SK-MEL-5 (cell line): ENCODE measurements at regions not wholly inside any gene's neighbourhood (a gene's known extent, or its start where the extent isn't known, plus 50 kb on each side); places are given as distances from the start of the nearest gene placed in this dataset.
"Not testable (repeated sequence)": the region's sequence is repeated elsewhere in the genome, so short reads cannot be mapped to it uniquely, and the experiment has no call there.

Experiments used
- DNase-seq: peaks from one replicate; pipeline ENCODE4 v3.0.0-alpha.2; 2016; ENCODE audit warnings: low read depth, low spot score
- in situ Hi-C: cut with HindIII; loops from 2 replicates; pipeline ENCODE4 v1.10.0; 2016; ENCODE audit warnings: low sequenced_read_pairs, high pct_unique_total_duplicates, low pct_unique_long_range_greater_than_20kb

DNA sequence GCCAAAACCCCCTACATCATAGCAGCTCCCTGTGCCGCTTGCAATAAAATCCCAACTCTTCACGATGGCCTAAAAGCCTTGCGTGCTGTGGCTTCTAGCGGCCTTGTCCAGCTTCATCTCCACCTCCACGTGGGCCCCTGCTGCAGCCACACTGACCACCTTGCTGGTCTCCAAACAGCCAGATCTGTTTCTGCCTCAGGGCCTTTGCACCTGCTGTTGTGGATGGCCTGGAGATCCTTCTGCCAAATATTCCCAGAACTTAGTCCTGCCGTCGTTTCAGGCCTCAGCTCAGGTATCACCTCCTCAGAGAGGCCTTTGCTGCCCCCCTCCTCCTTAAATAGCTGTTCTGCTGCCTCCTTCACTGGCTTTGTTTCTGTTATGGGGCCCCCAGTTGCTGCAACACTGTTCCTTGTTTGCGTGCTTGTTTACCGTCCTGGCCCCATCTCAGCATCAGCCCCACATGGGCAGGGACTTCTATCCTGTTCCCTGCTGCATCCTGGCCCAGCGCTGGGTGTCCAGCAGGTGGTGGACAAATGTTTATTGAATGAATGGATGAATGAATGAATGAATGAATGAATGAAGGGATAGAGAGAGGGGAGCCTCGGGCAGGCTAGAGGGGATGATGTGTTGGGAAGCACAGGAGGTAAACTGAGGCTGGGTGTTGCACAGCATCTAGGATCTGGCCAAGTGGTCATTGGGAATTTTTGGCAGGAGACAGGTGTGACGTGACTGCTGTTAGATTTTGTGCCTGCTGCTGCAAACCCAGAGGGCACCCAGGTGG is 171.0 kb upstream of the GSE1 start:
- in situ Hi-C loops = no loop called here
- no peak for DNase-seq

DNA sequence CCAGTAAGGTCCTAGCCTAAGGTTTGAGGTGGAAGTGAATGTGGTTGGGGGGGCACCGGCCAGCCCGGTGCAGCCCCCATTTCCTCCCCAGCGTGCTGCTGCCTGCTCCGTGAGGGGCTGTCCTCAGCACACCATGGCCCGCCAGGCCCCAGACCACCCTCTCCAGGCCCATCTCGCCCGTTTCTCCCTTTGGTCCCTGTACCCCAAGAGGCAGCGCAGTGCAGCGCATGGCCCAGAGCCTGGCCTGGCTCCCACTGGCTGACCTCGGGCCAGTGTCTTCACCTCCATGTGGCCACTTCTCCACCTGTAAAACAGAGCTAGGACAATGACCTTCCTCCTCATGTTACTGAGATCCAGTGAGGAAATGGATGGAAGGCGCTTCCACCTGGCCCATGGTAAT is 170.0 kb upstream of the GSE1 start:
- in situ Hi-C loops = no loop called here
- DNase-seq = no peak

DNA sequence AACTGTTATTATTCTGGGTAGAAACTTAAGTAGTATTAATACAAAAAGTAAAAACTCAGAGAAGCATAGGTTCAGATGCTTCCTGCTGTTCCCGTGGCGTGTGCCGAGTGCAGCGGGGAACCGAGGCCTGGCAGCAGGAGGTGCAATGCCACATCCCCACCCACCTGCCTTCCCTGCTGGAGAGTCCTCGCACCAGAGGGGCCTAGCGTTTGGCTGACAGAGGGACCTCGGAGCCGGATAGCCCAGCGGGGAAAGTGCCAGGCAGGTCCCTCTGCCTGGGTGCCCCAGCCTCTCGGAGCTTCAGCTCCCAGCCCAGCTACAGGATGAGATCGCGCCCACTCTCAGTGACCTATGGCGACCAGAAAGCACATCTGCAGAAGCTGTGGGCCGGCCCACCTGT is 169.6 kb upstream of the GSE1 start:
- no peak for DNase-seq
- in situ Hi-C loops = no loop called here

DNA sequence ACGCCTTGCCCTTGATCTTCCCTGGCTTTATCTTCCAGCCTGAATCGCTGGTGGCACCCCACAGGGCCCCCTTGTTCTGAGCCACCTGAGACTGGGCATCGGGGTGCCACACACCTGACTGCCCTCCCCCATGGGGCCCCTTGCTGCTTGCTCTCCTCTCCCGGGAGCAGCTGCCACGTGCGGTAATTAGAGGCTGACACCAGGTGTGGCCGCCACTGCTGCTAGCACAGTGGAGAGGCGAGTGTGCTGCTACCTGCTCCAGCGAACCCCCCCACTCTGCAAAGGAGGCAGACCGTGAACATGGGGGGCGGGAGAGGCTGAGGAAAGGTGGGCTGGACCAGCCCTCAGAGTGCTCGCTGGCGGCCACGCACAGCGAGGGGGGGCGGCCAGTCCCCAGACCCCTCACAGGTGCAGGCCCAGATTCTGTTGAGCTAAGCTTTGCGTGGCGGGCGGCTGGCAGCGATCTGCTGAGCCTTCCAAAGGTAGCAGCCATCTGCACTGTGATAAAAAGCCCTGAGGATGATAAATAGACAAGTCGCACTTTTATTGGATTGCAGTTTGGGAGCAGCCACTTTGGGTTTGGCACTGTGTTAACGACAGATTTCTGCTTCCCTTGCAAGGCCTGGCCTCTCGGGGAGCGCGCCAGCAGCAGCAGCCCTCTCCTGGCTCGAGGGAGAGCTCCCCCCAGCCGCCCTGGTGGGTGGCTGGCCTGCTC is 167.9 kb upstream of the GSE1 start:
- in situ Hi-C loops = no loop called here
- no peak for DNase-seq

DNA sequence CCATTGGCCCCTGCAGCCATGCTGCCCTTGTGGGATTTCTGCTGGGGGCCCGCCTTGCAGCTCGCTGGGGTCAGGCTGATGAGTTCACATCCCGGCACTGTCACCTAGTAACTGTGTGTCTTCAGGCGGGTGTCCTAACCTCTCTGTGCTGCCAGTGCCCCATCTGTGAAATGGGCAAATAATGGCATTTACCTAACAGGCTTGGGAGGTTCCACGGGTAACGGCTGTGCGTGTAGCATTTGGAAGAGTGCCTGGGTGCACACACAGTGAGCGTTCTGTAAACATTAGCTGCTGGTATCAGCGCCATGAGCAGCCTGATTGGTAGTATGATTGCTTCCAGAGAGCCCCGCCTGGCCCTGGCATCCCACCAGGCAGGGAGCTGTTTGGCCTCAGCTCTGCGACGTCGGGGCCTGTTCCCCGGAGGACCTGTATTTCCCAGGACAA is 167.3 kb upstream of the GSE1 start:
- in situ Hi-C loops = no loop called here
- no peak for DNase-seq

DNA sequence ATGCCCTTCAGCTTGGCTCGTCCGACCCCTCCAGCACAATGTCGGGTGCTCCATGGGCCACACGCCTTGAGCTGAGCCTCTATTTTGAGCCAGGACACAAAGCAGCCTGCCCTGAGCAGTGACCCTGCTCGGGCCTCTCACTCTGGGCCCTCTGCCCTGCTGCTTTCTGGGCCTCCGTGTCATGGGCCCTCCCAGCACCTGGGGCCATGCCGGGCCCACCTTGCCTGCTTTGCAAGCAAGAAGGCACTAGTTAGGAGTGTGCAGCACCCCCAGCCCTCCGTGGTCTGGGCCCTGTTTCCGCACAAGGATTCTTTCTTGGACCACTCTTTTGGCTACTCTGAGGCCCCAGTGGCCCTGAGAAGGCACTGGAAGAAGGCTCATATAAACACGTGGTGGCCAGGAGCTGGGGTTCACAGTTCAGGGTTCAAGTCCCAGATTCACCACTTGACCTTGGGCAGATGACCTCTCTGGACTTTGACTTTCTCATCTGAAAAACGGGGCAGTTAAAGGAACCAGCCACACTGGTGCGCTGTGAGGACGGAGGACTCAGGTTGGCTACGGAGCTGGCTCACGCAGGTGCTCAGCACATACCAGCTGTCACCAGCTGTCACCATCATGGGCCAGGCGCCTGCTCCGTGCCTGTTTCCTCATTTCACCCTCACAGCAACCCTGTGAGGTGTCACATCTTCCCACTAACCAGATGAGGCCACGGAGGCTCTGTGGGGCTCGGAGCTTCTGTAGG is 166.0 kb upstream of the GSE1 start:
- in situ Hi-C loops = no loop called here
- no peak for DNase-seq

DNA sequence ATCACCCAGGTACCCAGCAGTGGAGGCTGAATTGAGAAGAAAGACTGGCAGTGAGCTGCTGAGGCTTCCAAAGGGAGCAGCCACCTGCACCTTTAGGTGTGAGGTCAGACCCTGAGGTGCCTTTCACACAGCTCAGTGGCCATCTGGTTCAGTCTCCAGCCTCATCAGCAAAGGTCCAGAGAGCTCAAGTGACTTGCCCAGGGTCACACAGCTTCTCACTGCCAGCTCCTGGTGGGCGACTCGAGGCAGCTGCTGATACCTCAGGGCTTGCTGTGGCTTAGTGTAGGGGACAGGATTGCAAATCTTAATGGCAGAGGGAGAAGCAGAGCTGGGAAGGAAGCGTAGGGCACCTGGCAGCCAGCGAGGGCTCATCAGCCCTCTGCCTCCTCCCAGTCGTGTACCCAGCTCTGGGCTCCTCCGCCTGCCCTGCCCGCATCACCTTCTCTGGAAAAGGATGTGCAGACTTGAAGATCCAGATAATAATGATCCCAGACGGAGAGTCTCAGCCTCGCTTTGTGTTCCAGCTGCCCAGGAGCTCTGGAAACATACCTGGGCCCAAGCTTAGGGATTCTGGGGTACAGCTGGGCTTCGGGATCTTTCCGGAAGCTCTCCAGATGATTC is 165.3 kb upstream of the GSE1 start:
- DNase-seq = no peak
- in situ Hi-C loops = no loop called here

DNA sequence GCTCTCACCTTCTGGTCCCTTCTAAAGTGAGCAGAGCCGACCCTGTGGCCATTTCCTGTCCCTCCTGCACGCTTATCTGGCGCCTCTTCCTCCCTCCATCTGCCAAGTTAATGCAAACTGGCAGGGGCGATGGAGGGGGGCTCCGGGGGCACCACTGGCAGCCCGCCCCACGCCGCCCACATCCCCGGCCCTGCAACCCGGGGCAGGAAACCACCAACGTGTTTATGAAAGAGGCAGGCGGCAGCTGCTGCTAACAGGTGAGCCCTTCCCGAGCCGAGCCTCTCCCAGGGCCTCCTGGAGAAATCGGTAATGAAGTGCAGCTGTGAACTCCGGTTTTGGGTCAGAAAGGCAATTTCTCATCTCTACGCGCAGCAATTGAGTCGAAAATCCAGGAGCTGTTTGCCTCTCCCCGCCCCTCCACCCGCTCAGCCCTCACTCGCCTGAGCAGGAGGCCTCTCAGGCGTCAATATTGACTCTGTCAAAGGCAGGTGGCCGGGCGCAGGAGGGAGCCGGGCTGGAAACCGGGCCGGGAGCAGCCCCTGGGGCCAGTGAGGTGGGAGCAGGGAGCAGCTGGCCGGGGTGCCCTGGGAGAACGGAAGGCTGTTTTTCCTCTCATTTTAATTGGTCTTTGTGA is 164.4 kb upstream of the GSE1 start:
- no peak for DNase-seq
- in situ Hi-C loops = no loop called here

DNA sequence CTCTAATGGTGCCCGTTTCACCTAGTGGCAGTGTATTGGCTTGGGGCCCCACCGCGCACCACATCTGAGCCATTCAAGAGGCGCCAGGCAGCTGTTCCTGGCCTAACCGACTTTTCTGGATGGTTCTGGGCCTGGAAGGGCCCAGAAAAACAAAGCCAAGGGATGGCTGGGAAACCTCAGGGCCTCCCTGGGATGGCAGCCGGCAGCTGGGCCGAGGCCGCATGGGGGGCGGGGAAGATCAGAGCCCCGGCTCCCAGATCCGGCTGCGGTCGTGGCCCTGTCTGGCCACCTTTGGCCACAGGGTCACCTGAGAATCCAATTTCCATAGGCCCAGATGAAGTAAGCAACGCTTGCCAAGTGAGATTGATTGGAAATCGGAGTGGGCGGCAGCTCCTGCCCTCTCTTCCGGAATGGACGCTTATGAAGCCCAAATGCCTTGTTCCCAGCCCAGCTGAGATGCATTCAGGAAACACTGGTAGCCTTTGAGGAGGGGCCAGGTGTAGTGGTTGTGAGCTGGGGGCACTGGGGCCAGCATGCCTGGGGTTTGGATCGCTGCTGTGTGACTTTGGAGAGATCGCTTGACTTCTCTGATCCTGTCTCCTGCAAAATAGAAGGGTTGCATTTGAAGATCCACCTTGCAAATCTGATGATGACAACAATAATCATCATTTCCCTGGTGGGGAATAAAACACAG is 163.8 kb upstream of the GSE1 start:
- no peak for DNase-seq
- in situ Hi-C loops = no loop called here

DNA sequence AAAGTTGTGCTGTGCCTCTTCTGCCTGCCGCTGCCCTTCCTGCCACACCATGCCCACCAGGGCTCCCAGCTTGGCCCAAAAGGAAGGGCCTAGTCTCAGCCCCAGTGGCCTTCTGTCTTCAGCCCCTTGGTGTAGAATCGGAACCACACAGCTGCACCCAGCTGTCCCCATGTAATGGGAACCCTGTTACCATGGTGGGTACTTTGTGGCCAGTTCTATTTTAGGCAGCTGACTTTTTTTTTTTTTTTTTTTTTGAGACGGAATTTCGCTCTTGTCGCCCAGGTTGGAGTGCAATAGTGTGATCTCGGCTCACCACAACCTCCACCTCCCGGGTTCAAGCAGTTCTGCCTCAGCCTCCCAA is 163.3 kb upstream of the GSE1 start:
- in situ Hi-C loops = no loop called here
- no peak for DNase-seq

DNA sequence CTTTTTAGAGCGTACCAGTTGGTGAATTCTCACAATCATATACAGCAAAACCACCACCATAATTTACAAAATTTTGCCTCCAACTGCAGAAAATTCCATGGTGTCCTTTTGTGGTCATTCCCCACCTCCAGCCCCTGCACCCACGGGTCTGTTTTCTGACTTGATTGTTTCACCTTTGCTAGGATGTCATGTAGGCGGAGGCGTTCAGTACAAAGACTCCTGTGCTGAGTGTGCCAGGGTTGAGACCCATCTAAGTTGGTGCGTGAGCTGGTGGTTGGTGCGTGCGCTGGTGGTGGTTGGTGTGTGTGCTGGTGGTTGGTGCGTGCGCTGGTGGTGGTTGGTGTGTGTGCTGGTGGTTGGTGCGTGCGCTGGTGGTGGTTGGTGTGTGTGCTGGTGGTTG is 162.0 kb upstream of the GSE1 start:
- in situ Hi-C loops, DNase-seq: not testable (repeated sequence)

DNA sequence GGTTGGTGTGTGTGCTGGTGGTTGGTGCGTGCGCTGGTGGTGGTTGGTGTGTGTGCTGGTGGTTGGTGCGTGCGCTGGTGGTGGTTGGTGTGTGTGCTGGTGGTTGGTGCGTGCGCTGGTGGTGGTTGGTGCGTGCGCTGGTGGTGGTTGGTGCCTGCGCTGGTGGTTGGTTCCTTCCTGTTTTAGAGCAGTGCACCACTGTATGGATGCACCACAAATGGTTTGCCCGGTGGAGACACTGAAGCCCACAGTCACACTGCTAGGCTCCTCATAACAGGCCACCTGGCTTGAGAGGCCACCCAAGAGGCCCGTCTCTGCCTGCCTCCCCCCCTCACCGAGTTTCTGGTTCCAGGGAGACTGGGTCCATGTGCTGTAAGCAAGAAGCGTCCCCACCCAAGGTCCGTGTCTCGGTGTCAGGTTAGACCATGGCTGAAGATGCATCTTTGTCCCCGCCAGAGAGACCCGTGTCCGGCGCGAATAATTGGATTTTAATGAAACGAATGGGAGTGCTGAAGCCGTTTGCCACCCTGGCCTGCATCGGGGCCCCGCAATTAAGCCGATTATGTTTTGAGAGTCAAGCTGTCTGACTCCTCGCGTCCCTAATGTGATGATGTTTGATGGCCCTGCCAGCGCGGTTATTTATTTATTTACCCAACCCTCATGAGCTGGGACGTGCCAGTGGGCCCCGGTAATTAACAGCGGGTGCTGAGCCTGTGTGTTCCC is 161.3 kb upstream of the GSE1 start:
- no peak for DNase-seq
- in situ Hi-C loops = no loop called here

DNA sequence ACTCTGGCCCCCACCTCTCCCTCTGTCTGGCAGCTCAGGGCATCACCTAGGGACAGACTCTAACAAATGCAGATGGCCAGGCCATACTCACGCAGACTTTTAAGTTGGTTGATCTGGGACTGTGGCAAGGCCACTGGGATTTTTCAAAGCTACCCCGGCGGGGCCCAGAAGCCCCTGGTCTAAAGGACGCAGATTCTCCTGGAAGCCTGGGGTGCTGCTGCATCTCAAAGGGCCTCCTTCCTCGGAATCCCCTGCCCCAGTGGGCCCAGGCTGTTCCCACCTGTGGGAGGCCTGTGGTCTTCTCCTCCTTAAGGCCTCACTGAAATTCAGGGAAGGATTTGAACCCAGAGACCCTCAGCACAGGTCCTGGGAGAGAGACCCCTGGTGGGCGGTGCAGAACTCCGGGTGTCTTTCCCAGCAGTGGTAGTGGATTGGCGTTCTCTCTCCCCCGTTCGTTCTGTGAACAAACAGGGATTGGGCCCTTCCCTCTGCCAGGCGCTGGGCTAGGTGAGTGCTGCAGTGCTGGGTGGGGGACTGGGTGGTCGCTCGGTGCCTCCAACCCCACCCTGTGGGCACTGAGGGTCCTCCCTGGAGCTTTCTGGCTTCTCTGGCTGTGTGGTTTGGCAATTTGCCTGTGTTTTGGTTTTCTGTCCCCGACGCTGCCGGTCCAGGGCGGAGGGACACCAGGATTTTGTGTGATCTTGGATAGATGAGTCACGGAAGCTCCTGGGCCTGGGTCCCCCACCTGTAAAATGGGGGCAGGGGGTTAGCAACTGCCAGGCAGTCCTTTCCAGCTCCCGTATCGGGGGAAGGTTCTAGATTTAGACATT is 160.5 kb upstream of the GSE1 start:
- DNase-seq = no peak
- in situ Hi-C loops = no loop called here

DNA sequence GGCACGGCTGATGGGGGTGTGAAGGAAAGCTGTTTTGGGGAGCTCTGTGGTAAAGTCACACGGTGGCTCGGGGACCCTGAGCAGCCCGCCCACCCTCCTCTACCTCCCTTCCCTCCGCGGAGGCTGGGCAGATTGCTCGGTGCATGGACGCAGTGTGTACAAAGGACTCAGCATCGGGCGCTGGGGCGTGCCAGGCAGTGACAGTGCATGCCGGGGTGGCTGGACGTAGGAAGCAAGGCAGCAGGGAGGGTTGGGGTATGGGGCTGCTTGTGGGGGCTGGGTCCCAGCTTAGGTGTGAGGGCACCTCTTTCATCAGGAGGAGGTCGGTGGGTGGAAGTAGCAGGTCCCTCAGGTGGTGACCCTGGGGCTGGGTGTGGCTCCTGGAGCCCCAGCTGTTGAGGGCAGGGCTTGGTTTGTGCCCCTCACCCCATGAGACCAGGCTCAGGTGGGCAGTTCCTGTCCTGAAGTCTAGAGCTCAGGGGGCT is 159.9 kb upstream of the GSE1 start:
- in situ Hi-C loops = no loop called here
- DNase-seq = no peak

DNA sequence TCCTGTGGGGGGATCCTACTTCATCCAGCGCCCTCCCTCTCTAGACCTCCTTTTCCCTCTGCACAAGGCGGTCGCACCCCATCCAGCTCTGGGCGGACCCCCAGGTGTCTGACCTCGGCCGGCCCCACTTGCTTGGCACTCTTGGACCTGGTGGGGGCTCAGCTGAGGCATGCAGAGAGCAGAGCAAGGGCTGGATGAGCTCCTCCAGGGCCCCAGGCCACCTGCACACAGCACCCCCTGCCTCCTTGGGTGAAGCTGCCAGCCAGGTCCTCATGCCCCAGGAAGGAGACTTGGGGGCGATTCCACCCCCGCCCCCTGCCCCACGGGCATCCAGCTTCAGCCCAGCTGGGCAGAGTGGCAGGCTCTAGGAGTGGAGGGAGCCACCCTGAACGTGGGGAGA is 159.4 kb upstream of the GSE1 start:
- in situ Hi-C loops = no loop called here
- DNase-seq = no peak
